D721Med (cell line): ENCODE measurements at regions not wholly inside any gene's neighbourhood (a gene's known extent, or its start where the extent isn't known, plus 50 kb on each side); places are given as distances from the start of the nearest gene placed in this dataset.

Experiments used
- DNase-seq: peaks from one replicate; pipeline ENCODE4 v3.0.0; 2011; ENCODE audit warnings: low spot score; ENCODE audit not compliant: insufficient read length
- FAIRE-seq: peaks from 2 replicates; lab custom pipeline; 2011; peaks lifted over from hg19 to GRCh38; lab: Jason Lieb, UNC
- CTCF ChIP-seq: IDR thresholded peaks from 2 replicates; pipeline ENCODE4 v1.5.1; 2012; ENCODE audit warnings: mild to moderate bottlenecking, control low read depth; ENCODE audit not compliant: insufficient read depth; ENCODE audit errors: missing control alignments

- no peak for TF ChIP-seq CTCF
- FAIRE-seq (no peak), DNase-seq (no peak)
These were observed 201.9 kb upstream of the PDE10A start for GRCh38 chr6:165864925-165865324.

- no peak for DNase-seq
- no peak for TF ChIP-seq CTCF
- no peak for FAIRE-seq
These were observed 201.2 kb upstream of the PDE10A start for GRCh38 chr6:165864218-165864617.

GRCh38 chr6:165863801-165864200 lies 200.8 kb upstream of the PDE10A start:
- DNase-seq (no peak), FAIRE-seq (no peak)
- TF ChIP-seq CTCF: no peak

- no peak for FAIRE-seq
- no peak for DNase-seq
- TF ChIP-seq CTCF: no peak
These were observed 199.8 kb upstream of the PDE10A start for GRCh38 chr6:165862813-165863212.

GRCh38 chr6:165861226-165861625 lies 198.2 kb upstream of the PDE10A start:
- no peak for TF ChIP-seq CTCF
- no peak for DNase-seq

GRCh38 chr6:165858586-165858985 lies 195.5 kb upstream of the PDE10A start:
- TF ChIP-seq CTCF: no peak

More at GRCh38 chr6:165861226-165861625, 198.2 kb upstream of the PDE10A start:
- no peak for FAIRE-seq

GRCh38 chr6:165855856-165856255 lies 192.8 kb upstream of the PDE10A start:
- no peak for DNase-seq
- TF ChIP-seq CTCF: no peak
- FAIRE-seq: no peak

More at GRCh38 chr6:165858586-165858985, 195.5 kb upstream of the PDE10A start:
- DNase-seq: no peak
- no peak for FAIRE-seq
